MCF 10A (cell line): ENCODE measurements at regions not wholly inside any gene's neighbourhood (a gene's known extent, or its start where the extent isn't known, plus 50 kb on each side); places are given as distances from the start of the nearest gene placed in this dataset.

Experiments
- BruUV-seq: library from RNA; stranded (reverse); fragments of 400-500 nt; replicated peaks from 2 replicates; lab custom pipeline; 2021; lab: Mats Ljungman, UMichigan
- CTCF ChIA-PET: fragments of 300-600 bp; sonication (Branson Sonifier 250); formaldehyde crosslinking; extraction: SDS; loops from one replicate; lab custom pipeline; 2021; ENCODE audit warnings: antibody characterized with exemption, inconsistent platforms; lab: Yijun Ruan, JAX
- POLR2A ChIA-PET: fragments of 300-600, 350-650 bp; sonication (Branson Sonifier 250); formaldehyde crosslinking; extraction: SDS; loops from one replicate; lab custom pipeline; 2020; ENCODE audit warnings: antibody characterized with exemption, inconsistent platforms; lab: Yijun Ruan, JAX
- DNase-seq: peaks from one replicate; pipeline ENCODE4 v3.0.0-alpha.2; 2018; ENCODE audit not compliant: unreplicated experiment
- H3K27ac Mint-ChIP-seq: one replicate; pipeline ENCODE4 v1.8.0; 2022; ENCODE audit warnings: mild to moderate bottlenecking, low read depth, mixed read lengths; ENCODE audit not compliant: unreplicated experiment
- H3K27me3 Mint-ChIP-seq: one replicate; pipeline ENCODE4 v1.8.0; 2022; ENCODE audit warnings: mixed read lengths; ENCODE audit not compliant: insufficient read depth, unreplicated experiment
- H3K36me3 Mint-ChIP-seq: one replicate; pipeline ENCODE4 v1.8.0; 2022; ENCODE audit warnings: mild to moderate bottlenecking, moderate library complexity, mixed read lengths; ENCODE audit not compliant: insufficient read depth, unreplicated experiment
- H3K4me1 Mint-ChIP-seq: one replicate; pipeline ENCODE4 v1.8.0; 2022; ENCODE audit warnings: mixed read lengths; ENCODE audit not compliant: insufficient read depth, unreplicated experiment
- H3K4me3 Mint-ChIP-seq: one replicate; pipeline ENCODE4 v1.8.0; 2022; ENCODE audit warnings: mild to moderate bottlenecking, moderate library complexity, mixed read lengths; ENCODE audit not compliant: unreplicated experiment
- H3K9me3 Mint-ChIP-seq: one replicate; pipeline ENCODE4 v1.8.0; 2022; ENCODE audit warnings: mixed read lengths; ENCODE audit not compliant: unreplicated experiment
- CTCF ChIP-seq: fragments of 200-600 bp; IDR thresholded peaks from one replicate; pipeline ENCODE4 v1.8.0; 2022; ENCODE audit warnings: antibody characterized with exemption, mild to moderate bottlenecking; ENCODE audit not compliant: unreplicated experiment
- intact Hi-C: fragments of 100-400 bp; cut with micrococcal nuclease; formaldehyde crosslinking; loops from 2 replicates; pipeline ENCODE4 v1.14.1; 2022

DNA sequence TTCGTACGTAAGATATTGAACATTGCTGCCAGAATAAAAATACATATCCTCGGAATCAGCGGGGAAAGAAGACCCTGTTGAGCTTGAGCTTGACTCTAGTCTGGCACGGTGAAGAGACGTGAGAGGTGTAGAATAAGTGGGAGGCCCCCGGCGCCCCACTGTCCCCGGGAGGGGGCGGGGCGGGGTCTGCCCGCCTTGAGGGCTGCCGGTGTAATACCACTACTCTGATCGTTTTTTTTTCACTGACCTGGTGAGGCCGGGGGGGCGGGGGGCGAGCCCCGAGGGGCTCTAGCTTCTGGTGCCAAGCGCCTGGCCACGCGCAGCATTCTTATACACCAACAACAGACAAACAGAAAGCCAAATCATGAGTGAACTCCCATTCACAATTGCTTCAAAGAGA lies 324.0 kb upstream of the REG3G start:
- CTCF ChIA-PET = no interaction called here
- DNase-seq = no peak
- H3K27me3 Mint-ChIP-seq = no peaks in the 10 kb centered on the region
- no peak overlapping the region for H3K4me3 Mint-ChIP-seq
- no peaks in the 10 kb centered on the region for H3K36me3 Mint-ChIP-seq
- H3K4me1 Mint-ChIP-seq = no peaks in the 10 kb centered on the region
- TF ChIP-seq CTCF = no peak
- intact Hi-C loops = no loop called here
- no TSS peak for BruUV-seq
- POLR2A ChIA-PET = no interaction called here
- no peak overlapping the region for H3K27ac Mint-ChIP-seq
- H3K9me3 Mint-ChIP-seq = peaks cover 7% of the 10 kb centered on the region

GRCh38 chr2:78707776-78708386 lies 317.6 kb upstream of the REG3G start:
- H3K4me1 Mint-ChIP-seq = no peaks in the 10 kb centered on the region
- H3K27ac Mint-ChIP-seq = no peak overlapping the region
- DNase-seq = no peak
- no TSS peak for BruUV-seq
- H3K27me3 Mint-ChIP-seq = no peaks in the 10 kb centered on the region
- ChIA-PET POLR2A (no interaction called here), CTCF (interaction anchor here (0.9 kb wide), 1 partner anchor 35 kb away, joined by 4 read pairs; no protein-coding TSS in a partner anchor)
- TF ChIP-seq CTCF = no peak
- peaks cover 8% of the 10 kb centered on the region for H3K9me3 Mint-ChIP-seq
- H3K4me3 Mint-ChIP-seq = no peak overlapping the region
- intact Hi-C loops = no loop called here
- H3K36me3 Mint-ChIP-seq = no peaks in the 10 kb centered on the region

GRCh38 chr2:78710632-78711375 lies 314.7 kb upstream of the REG3G start:
- DNase-seq = no peak
- Mint-ChIP-seq H3K36me3 (no peaks in the 10 kb centered on the region), H3K9me3 (peaks cover 8% of the 10 kb centered on the region), H3K4me1 (no peaks in the 10 kb centered on the region), H3K27ac (no peak overlapping the region), H3K27me3 (no peaks in the 10 kb centered on the region), H3K4me3 (no peak overlapping the region)
- ChIA-PET POLR2A (no interaction called here), CTCF (no interaction called here)
- intact Hi-C loops = no loop called here
- no peak for TF ChIP-seq CTCF
- BruUV-seq = no TSS peak

GRCh38 chr2:78715293-78715692 lies 310.2 kb upstream of the REG3G start:
- TF ChIP-seq CTCF = no peak
- CTCF ChIA-PET = no interaction called here
- intact Hi-C loops = no loop called here

More at GRCh38 chr2:78715293-78715692, 310.2 kb upstream of the REG3G start:
- Mint-ChIP-seq H3K27me3 (no peaks in the 10 kb centered on the region), H3K36me3 (no peaks in the 10 kb centered on the region), H3K4me1 (peaks cover 10% of the 10 kb centered on the region), H3K27ac (no peak overlapping the region), H3K4me3 (no peak overlapping the region), H3K9me3 (peaks cover 13% of the 10 kb centered on the region)
- POLR2A ChIA-PET = no interaction called here
- DNase-seq = no peak
- no TSS peak for BruUV-seq
